ENCODE measurements at regions not wholly inside any gene's neighbourhood (a gene's known extent, or its start where the extent isn't known, plus 50 kb on each side); places are given as distances from the start of the nearest gene placed in this dataset.

- TF ChIP-seq, protein P1, sequence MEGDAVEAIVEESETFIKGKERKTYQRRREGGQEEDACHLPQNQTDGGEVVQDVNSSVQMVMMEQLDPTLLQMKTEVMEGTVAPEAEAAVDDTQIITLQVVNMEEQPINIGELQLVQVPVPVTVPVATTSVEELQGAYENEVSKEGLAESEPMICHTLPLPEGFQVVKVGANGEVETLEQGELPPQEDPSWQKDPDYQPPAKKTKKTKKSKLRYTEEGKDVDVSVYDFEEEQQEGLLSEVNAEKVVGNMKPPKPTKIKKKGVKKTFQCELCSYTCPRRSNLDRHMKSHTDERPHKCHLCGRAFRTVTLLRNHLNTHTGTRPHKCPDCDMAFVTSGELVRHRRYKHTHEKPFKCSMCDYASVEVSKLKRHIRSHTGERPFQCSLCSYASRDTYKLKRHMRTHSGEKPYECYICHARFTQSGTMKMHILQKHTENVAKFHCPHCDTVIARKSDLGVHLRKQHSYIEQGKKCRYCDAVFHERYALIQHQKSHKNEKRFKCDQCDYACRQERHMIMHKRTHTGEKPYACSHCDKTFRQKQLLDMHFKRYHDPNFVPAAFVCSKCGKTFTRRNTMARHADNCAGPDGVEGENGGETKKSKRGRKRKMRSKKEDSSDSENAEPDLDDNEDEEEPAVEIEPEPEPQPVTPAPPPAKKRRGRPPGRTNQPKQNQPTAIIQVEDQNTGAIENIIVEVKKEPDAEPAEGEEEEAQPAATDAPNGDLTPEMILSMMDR (IDR thresholded peaks at IDR 0.05; ENCODE audit: poor library complexity): no peak
- no peak for TF ChIP-seq EZH2 (IDR thresholded peaks at IDR 0.05; ENCODE audit: borderline replicate concordance)
These were observed 114.5 kb upstream of the GOT2 start for GRCh38 chr16:58848662-58849002.

Data from hepatocyte (in vitro differentiated cells).